Parathyroid adenoma (tissue), 2 donors: ENCODE measurements at regions not wholly inside any gene's neighbourhood (a gene's known extent, or its start where the extent isn't known, plus 50 kb on each side); places are given as distances from the start of the nearest gene placed in this dataset.
"Not testable (repeated sequence)": the region's sequence is repeated elsewhere in the genome, so short reads cannot be mapped to it uniquely, and the experiment has no call there.

Experiments
- H2AFZ ChIP-seq: fragments of 300-600 bp; sonication (generic); one replicate; pipeline ENCODE4 v1.7.0; 2017; ENCODE audit warnings: antibody characterized with exemption, mild to moderate bottlenecking
- H3K27ac ChIP-seq: fragments of 300-600 bp; sonication (generic); one replicate; pipeline ENCODE4 v1.7.0; 2017
- H3K27me3 ChIP-seq: fragments of 300-600 bp; sonication (generic); one replicate; pipeline ENCODE4 v1.7.0; 2017; ENCODE audit warnings: low read length; ENCODE audit not compliant: control insufficient read depth, insufficient read depth
- H3K36me3 ChIP-seq: fragments of 300-600 bp; sonication (generic); one replicate; pipeline ENCODE4 v1.7.0; 2017; ENCODE audit warnings: low read length; ENCODE audit not compliant: control insufficient read depth, insufficient read depth
- H3K4me1 ChIP-seq: fragments of 300-600 bp; sonication (generic); one replicate; pipeline ENCODE4 v1.7.0; 2017; ENCODE audit warnings: control low read depth
- H3K4me2 ChIP-seq: fragments of 300-600 bp; sonication (generic); one replicate; pipeline ENCODE4 v1.7.0; 2017; ENCODE audit warnings: low read length
- H3K4me3 ChIP-seq: fragments of 300-600 bp; sonication (generic); one replicate; pipeline ENCODE4 v1.7.0; 2017; ENCODE audit warnings: low read depth, low read length
- H3K79me2 ChIP-seq: fragments of 300-600 bp; sonication (generic); one replicate; pipeline ENCODE4 v1.7.0; 2017; ENCODE audit warnings: control low read depth
- H3K9ac ChIP-seq: fragments of 300-600 bp; sonication (generic); one replicate; pipeline ENCODE4 v1.7.0; 2017; ENCODE audit warnings: mild to moderate bottlenecking
- H3K9me3 ChIP-seq: fragments of 300-600 bp; sonication (generic); one replicate; pipeline ENCODE4 v1.7.0; 2017; ENCODE audit warnings: low read length; ENCODE audit not compliant: control insufficient read depth
- CTCF ChIP-seq: fragments of 300-600 bp; sonication (generic); IDR thresholded peaks from one replicate; pipeline ENCODE4 v1.7.0; 2017; ENCODE audit warnings: antibody characterized with exemption, mild to moderate bottlenecking
- donor health status: primary hyperparathyroidism.

- Histone ChIP-seq H3K9me3 (no peaks in the 10 kb centered on the region), H3K9ac (no peak overlapping the region), H2AFZ (peak overlapping the region; percentile 56), H3K27ac (no peak overlapping the region), H3K36me3 (no peaks in the 10 kb centered on the region), H3K27me3 (no peaks in the 10 kb centered on the region), H3K4me2 (peak overlapping the region; percentile 63), H3K79me2 (no peaks in the 10 kb centered on the region), H3K4me1 (peaks cover 4% of the 10 kb centered on the region), H3K4me3 (peak overlapping the region; percentile 27)
- no peak for TF ChIP-seq CTCF
Observed at GRCh38 chr7:65269150-65269856, 104.4 kb upstream of the ZNF92 start.

GRCh38 chr7:65268782-65269149 lies 104.9 kb upstream of the ZNF92 start:
- Histone ChIP-seq H3K9me3 (no peaks in the 10 kb centered on the region), H3K9ac (no peak overlapping the region), H3K4me3 (peak overlapping the region; percentile 27), H2AFZ (no peak overlapping the region), H3K27me3 (no peaks in the 10 kb centered on the region), H3K4me1 (peaks cover 4% of the 10 kb centered on the region), H3K27ac (no peak overlapping the region), H3K36me3 (no peaks in the 10 kb centered on the region), H3K4me2 (peak overlapping the region; percentile 63), H3K79me2 (no peaks in the 10 kb centered on the region)
- no peak for TF ChIP-seq CTCF

- Histone ChIP-seq H3K79me2 (no peaks in the 10 kb centered on the region), H3K27me3 (no peaks in the 10 kb centered on the region), H3K9me3 (no peaks in the 10 kb centered on the region), H3K4me3 (no peak overlapping the region), H3K27ac (no peak overlapping the region), H3K4me2 (no peak overlapping the region), H3K36me3 (no peaks in the 10 kb centered on the region), H3K9ac (no peak overlapping the region), H2AFZ (no peak overlapping the region), H3K4me1 (peaks cover 4% of the 10 kb centered on the region)
- TF ChIP-seq CTCF = no peak
Observed at GRCh38 chr7:65265933-65266519, 107.6 kb upstream of the ZNF92 start.

DNA sequence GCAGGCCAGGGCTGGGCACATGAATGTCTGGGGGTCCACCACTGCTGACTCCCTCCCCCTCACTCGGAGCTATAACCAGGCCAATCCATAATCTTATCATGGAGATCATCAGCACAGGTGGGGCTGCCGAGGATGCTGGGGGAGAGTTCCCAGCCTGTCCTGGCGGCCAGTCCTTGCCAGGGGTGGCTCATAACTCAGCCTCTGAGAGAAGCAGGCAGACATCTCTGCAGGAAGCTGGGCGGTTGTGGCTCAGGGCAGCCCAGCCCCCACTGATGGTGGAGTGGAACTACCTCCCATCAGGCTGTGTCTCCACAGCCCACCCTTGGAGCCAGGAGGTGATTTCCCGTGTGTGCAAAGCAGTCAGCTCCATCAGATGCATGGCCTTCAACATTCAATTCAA lies 109.4 kb upstream of the ZNF92 start:
- Histone ChIP-seq H3K36me3 (no peaks in the 10 kb centered on the region), H3K9ac (no peak overlapping the region), H3K27ac (no peak overlapping the region), H3K4me2 (no peak overlapping the region), H3K4me3 (no peak overlapping the region), H3K9me3 (no peaks in the 10 kb centered on the region), H3K4me1 (no peaks in the 10 kb centered on the region), H3K27me3 (no peaks in the 10 kb centered on the region), H2AFZ (no peak overlapping the region), H3K79me2 (no peaks in the 10 kb centered on the region)
- TF ChIP-seq CTCF = no peak

- H3K4me2 ChIP-seq, H2AFZ ChIP-seq, H3K4me3 ChIP-seq, H3K27me3 ChIP-seq, H3K27ac ChIP-seq, H3K36me3 ChIP-seq, H3K9me3 ChIP-seq, H3K4me1 ChIP-seq, H3K9ac ChIP-seq, H3K79me2 ChIP-seq: not testable (repeated sequence)
Observed at GRCh38 chr7:65260673-65261072, 113.0 kb upstream of the ZNF92 start.

- H2AFZ ChIP-seq = not testable (repeated sequence)
Observed at GRCh38 chr7:65259864-65260525, 113.7 kb upstream of the ZNF92 start.

More at GRCh38 chr7:65259864-65260525, 113.7 kb upstream of the ZNF92 start:
- not testable (repeated sequence) for H3K4me3 ChIP-seq, H3K9me3 ChIP-seq, H3K4me2 ChIP-seq, H3K27me3 ChIP-seq, H3K4me1 ChIP-seq, H3K9ac ChIP-seq, H3K36me3 ChIP-seq, H3K27ac ChIP-seq, H3K79me2 ChIP-seq
